Ishikawa (cell line): ENCODE measurements at regions not wholly inside any gene's neighbourhood (a gene's known extent, or its start where the extent isn't known, plus 50 kb on each side); places are given as distances from the start of the nearest gene placed in this dataset.

ENCODE experiments used
- CEBPB ChIP-seq: IDR thresholded peaks from 2 replicates; pipeline ENCODE4 v1.6.1; 2012
- CREB1 ChIP-seq: IDR thresholded peaks from 2 replicates; pipeline ENCODE4 v1.6.1; 2012; ENCODE audit warnings: low read depth
- EGR1 ChIP-seq: IDR thresholded peaks from 2 replicates; pipeline ENCODE4 v1.6.1; 2012
- EP300 ChIP-seq: IDR thresholded peaks from 2 replicates; pipeline ENCODE4 v1.6.1; 2012; ENCODE audit warnings: borderline replicate concordance
- FOXM1 ChIP-seq: IDR thresholded peaks from 2 replicates; pipeline ENCODE4 v1.6.1; 2012; ENCODE audit warnings: low read depth, borderline replicate concordance
- MAX ChIP-seq: IDR thresholded peaks from 2 replicates; pipeline ENCODE4 v1.6.1; 2012
- NFIC ChIP-seq: IDR thresholded peaks from 2 replicates; pipeline ENCODE4 v1.6.1; 2012
- RAD21 ChIP-seq: IDR thresholded peaks from 2 replicates; pipeline ENCODE4 v1.6.1; 2012; ENCODE audit warnings: low read depth
- REST ChIP-seq: IDR thresholded peaks from 2 replicates; pipeline ENCODE4 v1.6.1; 2012; ENCODE audit warnings: low read depth, mild to moderate bottlenecking
- TAF1 ChIP-seq: IDR thresholded peaks from 2 replicates; pipeline ENCODE4 v1.6.1; 2012; ENCODE audit warnings: low read depth, mild to moderate bottlenecking
- TCF12 ChIP-seq: IDR thresholded peaks from 2 replicates; pipeline ENCODE4 v1.6.1; 2012; ENCODE audit warnings: low read depth
- TEAD4 ChIP-seq: IDR thresholded peaks from 2 replicates; pipeline ENCODE4 v1.6.1; 2012
- YY1 ChIP-seq: IDR thresholded peaks from 2 replicates; pipeline ENCODE4 v1.6.1; 2012; ENCODE audit warnings: low read depth
- ZBTB7A ChIP-seq: IDR thresholded peaks from 2 replicates; pipeline ENCODE4 v1.6.1; 2012; ENCODE audit warnings: low read depth
- TF ChIP-seq, protein P1 (sequence below): IDR thresholded peaks from 2 replicates; pipeline ENCODE4 v1.6.1; 2012

DNA sequence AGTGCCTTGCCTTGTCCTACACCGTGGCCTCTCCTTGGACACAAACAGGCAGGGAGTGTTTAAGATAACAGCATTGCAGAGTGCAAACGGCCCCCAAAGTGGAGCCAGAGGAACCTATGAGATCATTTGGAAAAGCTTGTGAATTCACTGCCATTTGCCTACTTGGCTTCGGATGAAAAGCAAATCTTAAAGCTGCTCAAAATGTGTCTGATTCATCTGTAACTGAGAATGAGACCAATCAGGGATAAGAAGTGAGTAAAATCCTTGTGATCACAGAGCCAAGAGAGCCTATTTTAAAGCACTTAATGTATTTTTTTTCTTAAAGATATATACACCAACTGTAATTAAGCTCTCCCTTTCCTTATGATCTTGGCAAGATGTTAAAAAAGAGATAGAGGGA, 65.7 kb upstream of the BACH2 start:
- no peak for TF ChIP-seq MAX
- no peak for TF ChIP-seq EGR1
- no peak for TF ChIP-seq RAD21
- TF ChIP-seq, protein P1, sequence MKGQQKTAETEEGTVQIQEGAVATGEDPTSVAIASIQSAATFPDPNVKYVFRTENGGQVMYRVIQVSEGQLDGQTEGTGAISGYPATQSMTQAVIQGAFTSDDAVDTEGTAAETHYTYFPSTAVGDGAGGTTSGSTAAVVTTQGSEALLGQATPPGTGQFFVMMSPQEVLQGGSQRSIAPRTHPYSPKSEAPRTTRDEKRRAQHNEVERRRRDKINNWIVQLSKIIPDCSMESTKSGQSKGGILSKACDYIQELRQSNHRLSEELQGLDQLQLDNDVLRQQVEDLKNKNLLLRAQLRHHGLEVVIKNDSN = no peak
- TF ChIP-seq CREB1 = no peak
- no peak for TF ChIP-seq TAF1
- no peak for TF ChIP-seq TCF12
- no peak for TF ChIP-seq REST
- no peak for TF ChIP-seq ZBTB7A
- TF ChIP-seq EP300 = no peak
- TF ChIP-seq FOXM1 = no peak
- TF ChIP-seq CEBPB = no peak
- TF ChIP-seq NFIC = no peak
- no peak for TF ChIP-seq TEAD4

DNA sequence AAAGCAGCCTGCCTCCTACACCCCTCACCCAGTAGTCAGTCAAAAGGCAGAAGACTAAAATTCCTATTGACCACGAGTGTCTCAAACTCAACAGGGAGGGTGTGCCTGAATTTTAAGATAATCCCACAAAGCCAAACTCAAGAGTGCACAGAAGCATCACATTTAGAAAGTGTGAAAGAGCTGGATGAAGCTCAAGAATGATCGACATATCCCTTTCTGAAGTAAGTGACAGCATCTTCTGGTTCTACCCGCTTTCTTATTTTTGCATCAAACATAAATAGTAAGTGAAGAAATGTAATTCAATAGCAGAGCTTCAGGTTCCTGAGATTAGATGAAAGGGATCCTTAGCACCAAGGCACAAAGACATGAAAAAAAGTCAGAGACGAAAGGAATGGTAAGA, 64.5 kb upstream of the BACH2 start:
- TF ChIP-seq, protein P1 = no peak
- TF ChIP-seq EGR1 (no peak), RAD21 (no peak), NFIC (no peak), TAF1 (no peak), CREB1 (no peak), MAX (no peak), ZBTB7A (no peak), CEBPB (no peak), TCF12 (no peak), REST (no peak), EP300 (no peak), TEAD4 (no peak), FOXM1 (no peak), YY1 (no peak)

DNA sequence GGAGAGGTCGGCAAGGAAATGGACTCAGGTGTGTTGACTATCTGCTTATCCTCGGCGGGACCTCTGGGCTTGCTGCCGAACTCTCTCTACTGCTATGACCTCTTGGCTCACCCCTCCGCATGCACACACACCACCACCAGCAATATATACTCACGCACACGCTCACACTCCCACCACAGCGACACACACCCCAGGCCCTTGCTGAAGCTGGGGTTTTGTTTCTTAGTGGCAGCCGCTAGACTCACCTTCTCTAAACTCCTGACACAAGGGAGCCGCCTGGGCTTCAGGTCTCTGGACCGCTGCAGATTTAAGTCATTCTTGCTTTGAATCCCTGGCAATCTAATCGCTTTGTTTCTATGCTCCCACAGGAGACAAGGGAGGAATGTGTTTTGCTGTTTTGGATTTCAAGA, 59.4 kb upstream of the BACH2 start:
- no peak for TF ChIP-seq TEAD4
- TF ChIP-seq, protein P1 = no peak
- TF ChIP-seq MAX = no peak
- no peak for TF ChIP-seq RAD21
- no peak for TF ChIP-seq CREB1
- no peak for TF ChIP-seq REST
- TF ChIP-seq CEBPB = no peak

- TF ChIP-seq CREB1 (no peak), EP300 (no peak)
These were observed 58.3 kb upstream of the BACH2 start for GRCh38 chr6:90354961-90355360.

- TF ChIP-seq MAX (no peak), CEBPB (no peak), NFIC (no peak), ZBTB7A (no peak), EGR1 (no peak), TAF1 (no peak), EP300 (no peak), TCF12 (no peak), FOXM1 (no peak), REST (no peak), CREB1 (no peak)
- TF ChIP-seq, protein P1 = no peak
These were observed 55.1 kb upstream of the BACH2 start for GRCh38 chr6:90351696-90352095.
